HG03108 (cell line): ENCODE measurements at regions not wholly inside any gene's neighbourhood (a gene's known extent, or its start where the extent isn't known, plus 50 kb on each side); places are given as distances from the start of the nearest gene placed in this dataset.

ENCODE experiments used
- ATAC-seq: cut with Tn5 transposase; IDR thresholded peaks from one replicate; pipeline ENCODE4 v1.9.1; 2021; ENCODE audit warnings: moderate library complexity; ENCODE audit not compliant: unreplicated experiment

- no peak for ATAC-seq
Observed at GRCh38 chr6:137933696-137934095, 66.6 kb downstream of the TNFAIP3 start.

GRCh38 chr6:137936798-137937197, 69.7 kb downstream of the TNFAIP3 start:
- ATAC-seq = no peak

- ATAC-seq = no peak
Observed at GRCh38 chr6:137937834-137938233, 70.8 kb downstream of the TNFAIP3 start.

GRCh38 chr6:137938770-137939379, 71.8 kb downstream of the TNFAIP3 start:
- no peak for ATAC-seq

GRCh38 chr6:137941995-137942394, 74.9 kb downstream of the TNFAIP3 start:
- no peak for ATAC-seq

- ATAC-seq = no peak
Observed at GRCh38 chr6:137942736-137943135, 75.7 kb downstream of the TNFAIP3 start.

GRCh38 chr6:137944381-137944780, 77.3 kb downstream of the TNFAIP3 start:
- ATAC-seq = peak; percentile 15

GRCh38 chr6:137944793-137945498, 77.9 kb downstream of the TNFAIP3 start:
- ATAC-seq = peak; percentile 35

- peak; percentile 50 for ATAC-seq
Observed at GRCh38 chr6:137949686-137950390, 82.8 kb downstream of the TNFAIP3 start.

- peak; percentile 39 for ATAC-seq
Observed at GRCh38 chr6:137950581-137950980, 83.5 kb downstream of the TNFAIP3 start.

- peak; percentile 43 for ATAC-seq
Observed at GRCh38 chr6:137951064-137951597, 84.1 kb downstream of the TNFAIP3 start.

- no peak for ATAC-seq
Observed at GRCh38 chr6:137952247-137952646, 85.2 kb downstream of the TNFAIP3 start.

GRCh38 chr6:137953761-137954160, 86.7 kb downstream of the TNFAIP3 start:
- no peak for ATAC-seq

- ATAC-seq = no peak
Observed at GRCh38 chr6:137954253-137954652, 87.2 kb downstream of the TNFAIP3 start.

GRCh38 chr6:137956098-137956488, 89.0 kb downstream of the TNFAIP3 start:
- no peak for ATAC-seq

GRCh38 chr6:137957471-137957870, 90.4 kb downstream of the TNFAIP3 start:
- no peak for ATAC-seq

GRCh38 chr6:137958811-137959565, 91.9 kb downstream of the TNFAIP3 start:
- no peak for ATAC-seq

GRCh38 chr6:137962725-137963124, 95.7 kb downstream of the TNFAIP3 start:
- no peak for ATAC-seq

- ATAC-seq = peak; percentile 53
Observed at GRCh38 chr6:137964876-137965275, 97.8 kb downstream of the TNFAIP3 start.

- no peak for ATAC-seq
Observed at GRCh38 chr6:137967689-137968454, 100.8 kb downstream of the TNFAIP3 start.
